Hematopoietic multipotent progenitor cell treated with erythropoietin and hydrocortisone succinate and interleukin-3 and kit ligand, for 6 days (in vitro differentiated cells): ENCODE measurements at regions not wholly inside any gene's neighbourhood (a gene's known extent, or its start where the extent isn't known, plus 50 kb on each side); places are given as distances from the start of the nearest gene placed in this dataset.
A peak's percentile ranks its signal among the peaks of the same experiment; 100 is the strongest.

Experiments
- DNase-seq: peaks from one replicate; pipeline ENCODE4 v3.0.0-alpha.2; 2015

- DNase-seq: peak; percentile 72
Observed at GRCh38 chr1:209207701-209208286, 375.7 kb upstream of the CAMK1G start.

DNA sequence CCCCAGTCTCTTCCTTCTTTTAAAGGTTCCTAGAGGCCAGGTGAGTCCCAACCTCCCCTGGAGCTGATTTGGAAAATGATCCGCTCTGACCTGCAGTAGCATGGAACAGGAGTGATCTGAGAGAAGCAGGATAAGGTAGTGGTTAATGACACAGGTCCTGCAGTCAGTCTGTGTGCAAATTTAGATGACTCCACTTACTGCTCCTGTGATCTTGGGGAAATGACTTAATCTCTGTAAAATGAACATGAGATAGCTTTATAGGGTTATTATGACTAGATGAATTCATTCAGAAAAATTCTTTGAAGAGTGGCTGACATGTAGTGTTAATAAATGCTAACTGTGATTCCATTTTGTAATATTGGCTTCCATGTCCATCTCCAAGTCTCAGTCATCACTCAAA lies 374.9 kb upstream of the CAMK1G start:
- no peak for DNase-seq

- DNase-seq: no peak
Observed at GRCh38 chr1:209213989-209214388, 369.5 kb upstream of the CAMK1G start.

GRCh38 chr1:209215826-209216225 lies 367.7 kb upstream of the CAMK1G start:
- no peak for DNase-seq

DNA sequence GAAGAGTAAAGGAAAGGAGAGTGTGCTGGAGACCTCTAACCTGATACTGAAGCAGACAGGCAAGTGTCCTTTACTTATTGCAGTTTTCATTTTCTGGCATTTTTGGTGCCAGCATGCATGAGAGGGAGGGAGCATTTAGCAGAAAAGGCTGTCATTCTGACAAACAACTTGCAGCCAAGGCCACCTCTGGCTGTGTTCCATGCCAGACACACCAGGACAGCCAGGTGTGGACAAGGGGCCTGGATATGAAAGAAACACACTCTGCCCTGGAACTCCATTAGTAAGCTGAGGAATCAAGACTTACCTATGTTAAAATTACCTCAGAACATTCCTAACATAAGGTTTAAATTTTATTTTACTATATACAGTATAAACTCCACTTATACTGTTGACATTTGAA lies 365.4 kb upstream of the CAMK1G start:
- no peak for DNase-seq

- no peak for DNase-seq
Observed at GRCh38 chr1:209218981-209219380, 364.5 kb upstream of the CAMK1G start.

GRCh38 chr1:209219791-209220524 lies 363.6 kb upstream of the CAMK1G start:
- DNase-seq: no peak

DNA sequence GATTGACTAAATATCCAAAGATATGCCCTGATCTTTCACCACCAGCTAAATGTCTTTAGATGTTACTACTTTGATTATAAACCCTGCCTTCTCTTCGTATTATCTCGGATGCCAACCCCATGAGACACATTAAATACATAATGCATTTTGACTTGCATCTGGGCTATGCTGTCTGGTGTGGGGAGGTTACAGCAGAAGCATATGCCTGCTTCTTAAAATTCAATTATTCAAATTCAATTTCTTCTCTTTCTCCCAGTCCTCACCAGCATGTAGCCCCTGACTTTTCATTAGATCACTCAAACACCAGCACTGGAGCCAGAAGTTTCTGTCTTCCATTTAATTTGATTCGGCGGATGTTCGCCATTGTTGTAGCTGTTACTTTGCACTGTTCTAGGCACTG lies 360.7 kb upstream of the CAMK1G start:
- no peak for DNase-seq

GRCh38 chr1:209223791-209224190 lies 359.7 kb upstream of the CAMK1G start:
- DNase-seq: no peak

GRCh38 chr1:209224886-209225285 lies 358.6 kb upstream of the CAMK1G start:
- no peak for DNase-seq

- DNase-seq: no peak
Observed at GRCh38 chr1:209227171-209227570, 356.3 kb upstream of the CAMK1G start.

DNA sequence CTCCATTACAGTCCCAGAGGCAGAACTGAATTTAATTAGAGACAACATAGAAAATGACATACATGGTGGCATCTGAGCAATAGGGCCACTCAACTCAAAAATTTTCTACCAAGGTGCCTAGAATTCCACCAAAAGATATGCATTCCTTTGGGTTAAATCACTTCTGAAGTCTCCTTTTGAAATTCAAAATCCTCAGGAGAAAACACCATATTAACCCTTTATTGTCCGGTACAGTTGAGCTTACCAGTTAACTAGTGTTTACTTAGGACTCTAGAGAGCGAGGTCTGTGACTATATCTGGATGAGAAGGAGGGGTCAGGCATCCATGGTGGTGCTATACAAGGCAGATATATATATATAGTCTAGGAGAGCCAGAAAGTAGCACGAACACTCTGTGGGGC lies 355.6 kb upstream of the CAMK1G start:
- DNase-seq: no peak

GRCh38 chr1:209229494-209230061 lies 353.9 kb upstream of the CAMK1G start:
- DNase-seq: no peak

- DNase-seq: no peak
Observed at GRCh38 chr1:209230314-209230713, 353.2 kb upstream of the CAMK1G start.

DNA sequence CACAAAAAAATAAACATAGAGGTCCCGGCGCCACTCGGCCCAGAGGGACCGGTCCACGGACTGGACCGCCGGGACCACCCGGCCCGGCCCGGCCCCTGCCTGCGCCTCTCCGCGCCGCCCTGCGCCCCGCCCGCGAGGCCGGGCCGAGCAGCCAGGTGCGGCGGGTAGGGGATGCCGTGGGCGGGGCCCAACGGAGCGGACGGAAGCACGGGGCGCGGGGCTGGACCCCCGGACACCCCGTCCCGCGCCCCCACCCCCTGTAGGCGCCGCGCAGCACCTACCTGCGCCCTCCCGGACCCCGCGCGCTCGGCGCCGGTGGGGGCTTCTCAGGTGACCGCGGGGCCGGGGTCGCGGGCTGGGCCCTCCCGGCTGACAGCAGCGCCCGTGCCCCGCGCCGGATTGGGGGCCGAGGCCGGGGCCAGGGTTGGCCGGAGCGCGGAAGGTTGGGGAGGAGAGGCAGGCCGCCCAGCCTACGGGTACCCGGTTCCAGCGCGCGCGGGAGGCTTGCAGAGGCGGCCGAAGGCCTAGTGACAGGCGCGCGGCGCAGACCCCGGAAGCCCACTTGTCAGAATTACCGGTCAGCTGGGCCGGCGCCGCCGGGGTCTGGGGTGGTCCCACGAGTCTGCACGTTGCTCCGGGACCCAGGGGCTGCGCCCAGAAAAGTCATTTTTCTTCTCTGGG lies 351.9 kb upstream of the CAMK1G start:
- DNase-seq: no peak

DNA sequence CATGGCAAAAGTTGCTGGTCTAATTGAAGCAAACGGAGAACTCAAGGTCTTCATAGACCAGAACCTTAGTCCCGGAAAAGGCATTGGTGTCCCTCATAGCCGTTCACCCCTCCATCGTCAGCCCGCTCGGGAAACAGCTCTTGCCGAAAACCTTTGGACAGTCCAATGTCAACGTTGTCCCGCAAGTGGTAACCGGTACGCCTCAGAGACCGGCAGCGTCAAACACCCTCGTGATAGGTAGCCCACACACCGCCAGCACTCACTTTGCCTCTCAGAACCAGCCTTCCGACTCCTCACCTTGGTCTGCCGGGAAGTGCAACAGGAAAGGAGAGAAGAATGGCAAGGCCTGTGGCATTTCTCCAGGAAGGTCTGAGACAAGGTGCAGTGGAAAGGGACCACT lies 351.3 kb upstream of the CAMK1G start:
- DNase-seq: no peak

DNA sequence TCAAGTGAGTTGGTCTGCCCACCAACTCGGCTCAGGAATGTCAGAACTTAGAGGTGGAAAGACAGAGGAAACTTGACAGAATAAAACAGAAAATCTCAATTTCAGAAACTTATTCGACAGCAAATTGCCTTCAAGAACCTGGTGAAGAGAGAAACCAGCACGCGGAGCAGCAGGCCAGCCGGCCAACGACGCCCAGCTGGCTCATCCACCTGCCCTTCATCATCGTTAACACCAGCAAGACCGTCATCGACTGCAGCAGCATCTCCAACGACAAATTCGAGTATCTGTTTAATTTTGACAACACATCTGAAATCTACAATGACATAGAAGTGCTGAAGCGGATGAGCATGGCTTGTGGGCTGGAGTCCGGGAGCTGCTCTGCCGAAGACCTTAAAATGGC lies 350.8 kb upstream of the CAMK1G start:
- DNase-seq: no peak

GRCh38 chr1:209235166-209235565 lies 348.3 kb upstream of the CAMK1G start:
- DNase-seq: no peak

DNA sequence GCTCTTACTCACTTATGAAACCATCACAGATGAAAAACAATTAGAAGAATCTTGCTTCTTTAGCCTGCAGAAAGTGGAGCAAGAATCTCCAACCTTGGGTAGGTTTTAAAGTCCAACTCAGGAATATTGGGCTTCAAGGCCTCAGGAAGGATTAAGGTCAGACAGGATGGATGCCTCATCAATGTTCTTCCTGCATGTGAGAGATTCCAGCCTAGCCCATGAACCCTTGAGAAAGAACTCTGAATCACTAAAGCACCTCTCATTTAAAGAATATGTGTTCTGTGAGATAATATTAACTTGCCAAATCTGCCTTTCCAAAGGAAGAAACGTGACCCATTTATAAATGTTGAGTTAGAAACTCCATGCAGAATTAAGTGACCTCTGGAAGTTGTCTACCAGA lies 345.2 kb upstream of the CAMK1G start:
- DNase-seq: no peak

- DNase-seq: no peak
Observed at GRCh38 chr1:209240351-209240750, 343.2 kb upstream of the CAMK1G start.

DNA sequence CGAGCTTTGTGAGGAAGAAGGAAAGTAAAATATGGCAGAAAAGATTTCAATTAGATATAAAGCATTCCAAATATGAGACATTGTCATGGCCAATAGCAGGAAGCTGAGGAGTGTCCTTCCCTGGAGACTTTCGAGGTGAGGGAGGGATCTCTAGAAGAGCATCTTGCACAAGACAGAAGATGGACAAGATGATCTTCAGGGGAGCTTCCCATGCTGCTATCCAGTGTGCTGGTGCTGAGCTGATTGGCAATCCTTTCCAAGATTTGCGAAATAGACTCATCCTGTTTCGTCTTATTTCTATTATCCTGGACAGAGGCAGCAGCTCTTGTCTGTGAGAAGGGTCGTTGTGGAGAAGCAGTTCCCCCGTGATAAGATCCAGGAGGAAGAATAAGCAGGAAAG lies 342.0 kb upstream of the CAMK1G start:
- no peak for DNase-seq

- DNase-seq: peak; percentile 76
Observed at GRCh38 chr1:209248649-209249279, 334.8 kb upstream of the CAMK1G start.

DNA sequence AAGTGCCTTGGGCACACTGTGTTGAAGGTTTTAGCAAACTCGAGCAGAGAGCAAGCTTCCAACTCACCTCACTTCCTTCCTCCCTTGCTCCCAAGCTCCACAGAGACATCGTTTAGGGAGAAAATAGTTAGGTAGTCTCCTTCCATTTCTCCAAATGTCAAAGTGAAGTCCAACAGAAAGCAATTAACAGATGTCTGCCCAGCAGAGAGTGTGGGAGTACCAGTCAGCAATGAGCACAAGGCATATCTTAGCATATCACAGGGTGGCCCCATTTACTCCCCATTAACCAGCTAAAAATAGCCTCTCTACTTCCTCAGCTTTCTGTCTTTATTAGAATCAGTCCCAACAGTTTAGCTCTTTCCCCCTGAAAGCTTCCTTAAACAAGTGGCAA lies 334.2 kb upstream of the CAMK1G start:
- DNase-seq: no peak
